ENCODE measurements at regions not wholly inside any gene's neighbourhood (a gene's known extent, or its start where the extent isn't known, plus 50 kb on each side); places are given as distances from the start of the nearest gene placed in this dataset.

- no peak for TF ChIP-seq CTCF (conservative IDR thresholded peaks at IDR 0.05)
- no peak overlapping the region for H3K27ac ChIP-seq
These were observed 274.3 kb downstream of the FGF9 start for GRCh38 chr13:21945195-21945594.

- TF ChIP-seq CTCF (conservative IDR thresholded peaks at IDR 0.05) = no peak
- H3K27ac ChIP-seq = no peak overlapping the region
These were observed 276.1 kb downstream of the FGF9 start for GRCh38 chr13:21946964-21947363.

GRCh38 chr13:21948769-21949474, 278.0 kb downstream of the FGF9 start:
- no peak for TF ChIP-seq CTCF (conservative IDR thresholded peaks at IDR 0.05)
- no peak overlapping the region for H3K27ac ChIP-seq

- H3K27ac ChIP-seq = no peak overlapping the region
- no peak for TF ChIP-seq CTCF (conservative IDR thresholded peaks at IDR 0.05)
These were observed 279.1 kb downstream of the FGF9 start for GRCh38 chr13:21949818-21950429.

- no peak for TF ChIP-seq CTCF (conservative IDR thresholded peaks at IDR 0.05)
- no peak overlapping the region for H3K27ac ChIP-seq
These were observed 285.8 kb downstream of the FGF9 start for GRCh38 chr13:21956666-21957065.

- no peak overlapping the region for H3K27ac ChIP-seq
- TF ChIP-seq CTCF (conservative IDR thresholded peaks at IDR 0.05) = no peak
These were observed 287.0 kb downstream of the FGF9 start for GRCh38 chr13:21957833-21958232.

- TF ChIP-seq CTCF (conservative IDR thresholded peaks at IDR 0.05) = no peak
- H3K27ac ChIP-seq = no peak overlapping the region
These were observed 289.2 kb downstream of the FGF9 start for GRCh38 chr13:21960108-21960507.
